ENCODE measurements at regions not wholly inside any gene's neighbourhood (a gene's known extent, or its start where the extent isn't known, plus 50 kb on each side); places are given as distances from the start of the nearest gene placed in this dataset.

- Mint-ChIP-seq H3K9me3 (peaks cover 16 to 24% of the 10 kb centered on the region in 2 experiments), H3K36me3 (ENCODE audit: insufficient read depth in 1 of 3, low read depth in 3 of 3) (peaks cover 14 to 20% (median 15%) of the 10 kb centered on the region in 3 experiments), H3K27ac (no peak overlapping the region), H3K4me3 (no peak overlapping the region), H3K27me3 (ENCODE audit: low read depth) (no peaks in the 10 kb centered on the region), H3K4me1 (no peaks in the 10 kb centered on the region)
- H4K8ac ChIP-seq (replicated peaks; ENCODE audit: insufficient read length, low read depth, low read length): no peak overlapping the region
- no peak overlapping the region for H2BK12ac ChIP-seq (ENCODE audit: insufficient read length, low read depth, low read length)
- no peak for TF ChIP-seq CTCF (conservative IDR thresholded peaks at IDR 0.05)
- no peaks in the 10 kb centered on the region for H3K27me3 ChIP-seq (ENCODE audit: insufficient read depth, low read length)
- H3T11ph ChIP-seq (ENCODE audit: low read length): no peak overlapping the region
- no peak overlapping the region for H3K18ac ChIP-seq (ENCODE audit: insufficient read length, low read depth, low read length)
- no peak overlapping the region for H2BK20ac ChIP-seq (ENCODE audit: low read depth, low read length, poor library complexity, severe bottlenecking)
- no peak overlapping the region for H2BK15ac ChIP-seq (ENCODE audit: low read depth, low read length)
- no peak for DNase-seq
- no peak overlapping the region for H3K4ac ChIP-seq (ENCODE audit: low read depth, low read length)
- H3K79me1 ChIP-seq (ENCODE audit: insufficient read depth, low read depth, low read length, poor library complexity, severe bottlenecking): no peaks in the 10 kb centered on the region
- no peak overlapping the region for H3K56ac ChIP-seq (ENCODE audit: insufficient read length, low read depth, low read length)
- H3K9me3 ChIP-seq (ENCODE audit: control insufficient read depth, low read depth, low read length): no peaks in the 10 kb centered on the region
- H4K5ac ChIP-seq (ENCODE audit: insufficient read length, low read depth, low read length): no peak overlapping the region
- H3K79me2 ChIP-seq (ENCODE audit: insufficient read depth, low read length): no peaks in the 10 kb centered on the region
- H2BK5ac ChIP-seq (ENCODE audit: insufficient read length, low read length): no peak overlapping the region
- no peak overlapping the region for H3K4me2 ChIP-seq (ENCODE audit: insufficient read depth, insufficient read length, low read length)
- no peak overlapping the region for H3K14ac ChIP-seq (ENCODE audit: insufficient read depth, low read length)
- no peak overlapping the region for H2BK120ac ChIP-seq (ENCODE audit: low read depth, low read length, poor library complexity, severe bottlenecking)
- no peak overlapping the region for H3K23ac ChIP-seq (ENCODE audit: insufficient read length, low read depth, low read length)
- no peaks in the 10 kb centered on the region for H3K4me1 ChIP-seq (ENCODE audit: insufficient read depth, low read length)
- no peak overlapping the region for H3K9ac ChIP-seq (ENCODE audit: extremely low read depth, insufficient read length, low read length)
- H4K20me1 ChIP-seq (ENCODE audit: control insufficient read depth, insufficient read depth, insufficient read length): no peaks in the 10 kb centered on the region
- H3K27ac ChIP-seq (ENCODE audit: insufficient read length, low read depth, low read length): no peak overlapping the region
- H2AK5ac ChIP-seq (ENCODE audit: insufficient read length, low read length): no peak overlapping the region
- WGBS (ENCODE audit: extremely low coverage, insufficient read length, low lambda C conversion rate): no CpG with 5 or more reads among the region's 1 CpG
- no peaks in the 10 kb centered on the region for H3K23me2 ChIP-seq (ENCODE audit: insufficient read length, low read depth, low read length, poor library complexity, severe bottlenecking)
- H4K91ac ChIP-seq (ENCODE audit: insufficient read length, low read depth, low read length): no peak overlapping the region
- no peak overlapping the region for H2AFZ ChIP-seq (ENCODE audit: low read length)
These were observed 212.0 kb downstream of the PCDH17 start for GRCh38 chr13:57843521-57843920.
